K562 (cell line): ENCODE measurements at regions not wholly inside any gene's neighbourhood (a gene's known extent, or its start where the extent isn't known, plus 50 kb on each side); places are given as distances from the start of the nearest gene placed in this dataset.

Experiments
- ATAC-seq: fragments of 200-7000 bp; cut with Tn5 transposase; 3 replicates; pipeline ENCODE4 v1.9.1; 2020; ENCODE audit warnings: moderate library complexity
- BruUV-seq: library from RNA; stranded (reverse); fragments of 400-500 nt; replicated peaks from 2 replicates; lab custom pipeline; 2021; lab: Mats Ljungman, UMichigan
- CTCF ChIA-PET: fragments of 300-600 bp; formaldehyde crosslinking; extraction: SDS; loops from one replicate; lab custom pipeline; 2021; ENCODE audit warnings: low intra/inter-chr PET ratio; lab: Yijun Ruan, JAX
- POLR2A ChIA-PET: fragments of 300-600, 350-650 bp; sonication (Branson Sonifier 250); formaldehyde crosslinking; extraction: SDS; loops from one replicate; lab custom pipeline; 2021; ENCODE audit warnings: antibody characterized with exemption, inconsistent platforms; lab: Yijun Ruan, JAX
- DNase-seq, 4 experiments: peaks; one replicate each; pipeline versions ENCODE4 v3.0.0 to v3.0.0-alpha.2; 2011 to 2018; ENCODE audit warnings: low spot score in 3 of 4, mixed read lengths in 3 of 4; ENCODE audit errors: extremely low read depth in 1 of 4
- FAIRE-seq: peaks from 2 replicates; lab custom pipeline; 2011; peaks lifted over from hg19 to GRCh38; lab: Jason Lieb, UNC
- H2AFZ ChIP-seq: 2 replicates; pipeline ENCODE4 v1.6.0; 2011; ENCODE audit warnings: low read depth, low read length, control low read depth, inconsistent platforms
- H3K27ac ChIP-seq: fragments of 200-600 bp; 3 replicates; pipeline ENCODE4 v1.8.0; 2011; ENCODE audit warnings: low read depth, mild to moderate bottlenecking, control low read depth, inconsistent platforms, low read length, moderate library complexity, mixed read lengths; ENCODE audit errors: extremely low read depth
- H3K27me3 ChIP-seq, 2 experiments: fragments of 300-600 bp in 1 of 2; 2 replicates in 1 of 2; 3 replicates in 1 of 2; pipeline versions ENCODE4 v1.6.0 to v1.8.0; 2011; ENCODE audit warnings: inconsistent platforms in 2 of 2, low read length in 2 of 2, mild to moderate bottlenecking in 1 of 2, mixed read lengths in 1 of 2, moderate library complexity in 1 of 2; ENCODE audit not compliant: control insufficient read depth in 2 of 2, insufficient read depth in 2 of 2
- H3K36me3 ChIP-seq: fragments of 300-600 bp; 3 replicates; pipeline ENCODE4 v1.8.0; 2011; ENCODE audit warnings: mild to moderate bottlenecking, low read length, inconsistent platforms; ENCODE audit not compliant: control insufficient read depth, insufficient read depth
- H3K4me1 ChIP-seq, 2 experiments: fragments of 200-600 bp in 1 of 2; replicated peaks in 1 of 2; 2 replicates in 1 of 2; 3 replicates in 1 of 2; pipeline versions ENCODE4 v1.5.1 to v1.8.0; 2011; ENCODE audit warnings: inconsistent platforms in 2 of 2, low read length in 2 of 2, mild to moderate bottlenecking in 1 of 2, mixed read lengths in 1 of 2, moderate library complexity in 1 of 2; ENCODE audit not compliant: control insufficient read depth in 2 of 2, insufficient read depth in 2 of 2
- H3K4me2 ChIP-seq: 2 replicates; pipeline ENCODE4 v1.6.1; 2011; ENCODE audit warnings: low read length, control low read depth, inconsistent platforms, mixed read lengths; ENCODE audit not compliant: insufficient read depth
- H3K4me3 ChIP-seq: fragments of 200-600 bp; sonication (generic), shearing (Covaris generic); 2 replicates; pipeline ENCODE4 v1.5.1; 2016; ENCODE audit warnings: control low read depth, inconsistent platforms
- H3K79me2 ChIP-seq: fragments of 200-600 bp; 3 replicates; pipeline ENCODE4 v1.8.0; 2011; ENCODE audit warnings: low read length, inconsistent platforms; ENCODE audit not compliant: control insufficient read depth, insufficient read depth
- H3K9ac ChIP-seq, 2 experiments: 2 replicates each; pipeline versions ENCODE4 v1.6.0 to v1.6.1; 2011; ENCODE audit warnings: low read depth in 2 of 2, low read length in 2 of 2, control low read depth in 1 of 2, inconsistent platforms in 1 of 2, mild to moderate bottlenecking in 1 of 2, mixed read lengths in 1 of 2; ENCODE audit not compliant: insufficient read depth in 1 of 2
- H3K9me1 ChIP-seq: one replicate; pipeline ENCODE4 v1.6.0; 2011; ENCODE audit warnings: inconsistent platforms, mild to moderate bottlenecking, low read length, moderate library complexity; ENCODE audit not compliant: control insufficient read depth, insufficient read depth
- H3K9me3 ChIP-seq: replicated peaks from 2 replicates; pipeline ENCODE4 v1.5.1; 2011; ENCODE audit warnings: low read depth, low read length, inconsistent platforms; ENCODE audit not compliant: control insufficient read depth, insufficient read depth
- H4K20me1 ChIP-seq: replicated peaks from 2 replicates; pipeline ENCODE4 v1.6.1; 2011; ENCODE audit warnings: low read length, inconsistent platforms, mixed read lengths; ENCODE audit not compliant: control insufficient read depth, insufficient read depth
- ADNP ChIP-seq: fragments of 200-800 bp; sonication (Bioruptor generic); IDR thresholded peaks from 2 replicates; pipeline ENCODE4 v1.6.1; 2016; ENCODE audit warnings: missing genetic modification characterization, missing compliant biosample characterization
- CBX2 ChIP-seq: fragments of 200-600 bp; sonication (generic); IDR thresholded peaks from one replicate; pipeline ENCODE4 v1.6.1; 2012; ENCODE audit warnings: mild to moderate bottlenecking, low read length, inconsistent platforms; ENCODE audit not compliant: insufficient read depth, poor library complexity, severe bottlenecking
- POLR2AphosphoS5 ChIP-seq: IDR thresholded peaks from 2 replicates; pipeline ENCODE4 v1.6.1; 2011; ENCODE audit warnings: mild to moderate bottlenecking, low read depth, low read length, moderate library complexity; ENCODE audit not compliant: control insufficient read depth, insufficient read depth
- U2AF2 ChIP-seq: fragments of 200-400 bp; formaldehyde crosslinking; optimal IDR thresholded peaks from 2 replicates; pipeline ENCODE3; 2017; ENCODE audit warnings: low read depth, mild to moderate bottlenecking, low read length
- YY1 ChIP-seq, 3 experiments: IDR thresholded peaks; 2 replicates each; pipeline ENCODE4 v1.6.1; 2011; ENCODE audit warnings: low read length in 2 of 3, mild to moderate bottlenecking in 2 of 3, moderate library complexity in 2 of 3, borderline replicate concordance in 1 of 3, control low read depth in 1 of 3, low read depth in 1 of 3; ENCODE audit not compliant: insufficient read depth in 3 of 3, insufficient replicate concordance in 2 of 3, control insufficient read depth in 1 of 3, insufficient read length in 1 of 3; ENCODE audit errors: extremely low read depth in 1 of 3
- ZFPM2 ChIP-seq: fragments of 250-450 bp; sonication (Bioruptor Pico); IDR thresholded peaks from 2 replicates; pipeline ENCODE4 v1.5.1; 2022; ENCODE audit warnings: mild to moderate bottlenecking
- WGBS: fragments of 100-300 bp; shearing (Covaris generic); methylation state at CpG from one replicate; pipeline ENCODE4 v1.1.6; 2016; ENCODE audit warnings: low coverage, mixed read lengths; ENCODE audit not compliant: insufficient coverage; ENCODE audit errors: missing lambda C conversion rate; 5-methylcytosine and 5-hydroxymethylcytosine counted together
- in situ Hi-C: fragments of 300-500 bp; cut with MboI; formaldehyde crosslinking; loops from 4 replicates; pipeline ENCODE4 v1.15.0; 2018; ENCODE audit warnings: inconsistent platforms, mixed read lengths
- intact Hi-C: fragments of 100-400 bp; cut with micrococcal nuclease; formaldehyde crosslinking; loops from 2 replicates; pipeline ENCODE4 v1.14.2; 2022
- TF ChIP-seq, protein P1 (sequence below): fragments of 450-650 bp; IDR thresholded peaks from 2 replicates; pipeline ENCODE4 v1.6.1; 2016; ENCODE audit warnings: mild to moderate bottlenecking

DNA sequence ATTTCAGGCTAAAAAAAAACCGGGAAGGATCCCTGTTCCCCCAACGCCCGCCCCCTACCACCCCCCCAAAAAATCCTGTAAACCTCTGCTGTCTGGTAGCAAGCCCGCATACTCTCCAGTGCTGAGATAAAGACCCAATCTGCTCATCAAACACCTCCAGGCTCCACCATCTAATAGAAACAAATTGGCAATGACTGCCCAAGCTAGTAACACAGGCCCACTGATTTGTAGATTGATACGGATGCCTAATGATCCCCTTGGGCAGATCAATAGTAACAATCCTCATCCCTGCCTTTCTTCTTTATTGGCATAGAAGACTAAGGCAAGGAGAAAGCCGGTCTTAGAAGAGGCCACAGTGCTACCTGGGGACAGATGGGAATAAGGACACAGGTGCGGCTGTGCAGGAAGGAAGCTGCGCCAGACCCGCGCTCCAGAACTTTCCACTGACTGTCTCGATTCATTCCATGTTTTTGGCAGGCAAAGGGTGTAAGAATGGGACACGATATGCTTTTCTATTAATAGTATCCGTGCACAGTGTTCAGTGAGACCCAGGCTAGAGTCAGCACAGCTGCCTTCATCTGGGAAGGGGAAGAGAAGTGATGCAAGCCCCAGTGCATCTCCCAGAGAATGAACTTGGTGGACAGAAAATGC, 407.6 kb upstream of the PSMD7 start:
- Histone ChIP-seq H3K4me2 (no peak overlapping the region), H4K20me1 (peaks cover 3% of the 10 kb centered on the region; the same call in 1 of the 2 replicates), H3K36me3 (no peaks in the 10 kb centered on the region), H3K9me1 (no peaks in the 10 kb centered on the region), H3K79me2 (no peaks in the 10 kb centered on the region), H3K27me3 (peaks cover 5 to 9% of the 10 kb centered on the region in 2 experiments; a peak in 4 of 5 replicates), H3K9ac (no peak overlapping the region), H3K4me1 (no peaks in the 10 kb centered on the region), H3K9me3 (no peaks in the 10 kb centered on the region), H3K27ac (no peak overlapping the region), H3K4me3 (no peak overlapping the region), H2AFZ (no peak overlapping the region)
- 1% methylated on average over 13 of the region's 13 CpGs for WGBS
- DNase-seq: no peak
- CTCF ChIA-PET: no interaction called here
- BruUV-seq: no TSS peak
- intact Hi-C loops (no loop called here), in situ Hi-C loops (no loop called here)
- POLR2A ChIA-PET: no interaction called here
- TF ChIP-seq CBX2: no peak
- TF ChIP-seq, protein P1, sequence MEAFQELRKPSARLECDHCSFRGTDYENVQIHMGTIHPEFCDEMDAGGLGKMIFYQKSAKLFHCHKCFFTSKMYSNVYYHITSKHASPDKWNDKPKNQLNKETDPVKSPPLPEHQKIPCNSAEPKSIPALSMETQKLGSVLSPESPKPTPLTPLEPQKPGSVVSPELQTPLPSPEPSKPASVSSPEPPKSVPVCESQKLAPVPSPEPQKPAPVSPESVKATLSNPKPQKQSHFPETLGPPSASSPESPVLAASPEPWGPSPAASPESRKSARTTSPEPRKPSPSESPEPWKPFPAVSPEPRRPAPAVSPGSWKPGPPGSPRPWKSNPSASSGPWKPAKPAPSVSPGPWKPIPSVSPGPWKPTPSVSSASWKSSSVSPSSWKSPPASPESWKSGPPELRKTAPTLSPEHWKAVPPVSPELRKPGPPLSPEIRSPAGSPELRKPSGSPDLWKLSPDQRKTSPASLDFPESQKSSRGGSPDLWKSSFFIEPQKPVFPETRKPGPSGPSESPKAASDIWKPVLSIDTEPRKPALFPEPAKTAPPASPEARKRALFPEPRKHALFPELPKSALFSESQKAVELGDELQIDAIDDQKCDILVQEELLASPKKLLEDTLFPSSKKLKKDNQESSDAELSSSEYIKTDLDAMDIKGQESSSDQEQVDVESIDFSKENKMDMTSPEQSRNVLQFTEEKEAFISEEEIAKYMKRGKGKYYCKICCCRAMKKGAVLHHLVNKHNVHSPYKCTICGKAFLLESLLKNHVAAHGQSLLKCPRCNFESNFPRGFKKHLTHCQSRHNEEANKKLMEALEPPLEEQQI: no peak
- TF ChIP-seq YY1 (IDR thresholded peaks at IDR 0.05; ENCODE audit: borderline replicate concordance in 1 of 3, control insufficient read depth in 1 of 3, extremely low read depth in 1 of 3, insufficient read depth in 3 of 3, insufficient read length in 1 of 3, insufficient replicate concordance in 2 of 3, low read depth in 1 of 3, low read length in 2 of 3): no peak
- TF ChIP-seq ZFPM2 (CRISPR knock-in tag): no peak
- no peak for TF ChIP-seq U2AF2
- TF ChIP-seq ADNP (tag): no peak
- TF ChIP-seq POLR2AphosphoS5: no peak
- no peak for FAIRE-seq
- no peak for ATAC-seq
